HG03439 (cell line): ENCODE measurements at regions not wholly inside any gene's neighbourhood (a gene's known extent, or its start where the extent isn't known, plus 50 kb on each side); places are given as distances from the start of the nearest gene placed in this dataset.
"Not testable (repeated sequence)": the region's sequence is repeated elsewhere in the genome, so short reads cannot be mapped to it uniquely, and the experiment has no call there.

Source experiments
- ATAC-seq: cut with Tn5 transposase; IDR thresholded peaks from one replicate; pipeline ENCODE4 v1.9.1; 2021; ENCODE audit warnings: mild to moderate bottlenecking, moderate library complexity; ENCODE audit not compliant: unreplicated experiment

- ATAC-seq: no peak
Observed at GRCh38 chr1:194372266-194372665, 1185.9 kb upstream of the B3GALT2 start.

DNA sequence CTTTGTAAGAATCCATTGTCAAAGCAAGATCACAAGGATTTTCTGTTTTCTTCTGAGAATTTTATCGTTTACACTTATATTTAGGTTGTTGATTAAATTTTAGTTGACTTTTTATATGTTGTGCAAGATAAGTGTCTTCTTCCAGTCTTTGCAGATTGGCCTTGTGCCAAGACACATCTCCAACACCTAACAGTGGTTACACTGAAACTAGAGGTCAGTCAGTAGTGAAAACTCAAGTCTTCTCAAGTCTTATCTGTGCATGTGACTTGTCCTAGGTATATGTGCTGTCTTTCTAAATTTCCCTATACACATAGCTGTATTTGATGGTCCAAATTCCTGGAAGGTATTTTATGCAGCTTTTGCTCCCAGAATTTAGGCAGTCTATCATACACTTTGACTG lies 1183.2 kb upstream of the B3GALT2 start:
- ATAC-seq: no peak

DNA sequence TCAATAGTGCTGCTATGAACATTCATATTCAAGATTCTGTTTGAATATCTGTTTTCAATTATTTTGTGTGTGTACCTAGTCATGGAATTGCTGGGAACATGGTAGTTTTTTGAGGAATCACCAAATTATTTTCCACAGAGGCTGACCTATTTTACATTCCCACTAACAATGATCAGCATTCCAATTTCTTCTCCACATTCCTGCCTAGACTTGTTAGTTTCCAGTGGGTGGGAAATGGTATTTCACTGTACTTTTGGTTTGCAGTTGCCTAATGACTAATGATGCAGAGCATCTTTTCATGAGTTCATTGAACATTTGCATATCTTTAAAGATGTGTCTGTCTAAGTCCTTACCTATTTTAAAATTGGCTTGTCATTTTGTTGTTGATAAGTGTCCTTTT lies 1182.6 kb upstream of the B3GALT2 start:
- no peak for ATAC-seq

DNA sequence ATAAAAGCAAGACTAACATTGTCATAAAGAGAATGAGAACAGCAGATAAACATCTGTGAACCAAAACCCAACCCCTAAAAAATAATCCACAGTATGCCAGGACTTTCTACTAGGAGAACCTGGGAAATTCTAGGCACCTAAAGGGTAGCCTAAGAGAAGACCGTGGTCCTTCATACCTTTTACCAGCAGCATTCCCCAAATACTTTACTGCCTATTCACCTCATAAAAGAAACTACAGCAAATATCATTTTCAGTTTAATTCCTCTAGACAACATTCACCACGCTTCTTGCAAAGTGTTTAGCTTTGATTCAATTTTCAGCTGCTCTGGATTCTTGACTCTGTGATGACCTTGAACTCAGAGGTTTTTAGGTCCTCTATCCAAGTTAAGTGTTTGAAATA lies 1180.7 kb upstream of the B3GALT2 start:
- ATAC-seq: no peak

DNA sequence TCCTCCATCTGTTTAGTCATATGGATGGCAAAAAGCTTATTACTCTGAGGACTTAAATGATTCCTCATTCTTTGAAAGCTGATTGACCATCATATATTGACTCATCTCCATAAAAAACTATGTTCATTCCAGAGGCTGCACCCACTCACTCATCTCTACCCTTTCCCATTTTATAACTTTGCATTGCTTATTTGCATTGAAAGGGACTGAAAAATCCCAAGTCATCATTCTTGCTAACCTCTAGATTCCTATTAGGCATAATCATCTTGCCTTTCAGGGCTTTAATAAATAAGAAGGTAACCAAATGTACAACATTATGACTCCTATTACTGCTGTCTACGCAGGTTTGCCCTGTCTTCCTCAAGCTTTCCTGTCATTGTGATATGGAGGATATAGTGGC lies 1180.3 kb upstream of the B3GALT2 start:
- no peak for ATAC-seq

- ATAC-seq: no peak
Observed at GRCh38 chr1:194362327-194362726, 1175.9 kb upstream of the B3GALT2 start.

GRCh38 chr1:194361374-194362131 lies 1175.1 kb upstream of the B3GALT2 start:
- ATAC-seq: no peak

GRCh38 chr1:194358208-194358581 lies 1171.8 kb upstream of the B3GALT2 start:
- ATAC-seq: no peak

DNA sequence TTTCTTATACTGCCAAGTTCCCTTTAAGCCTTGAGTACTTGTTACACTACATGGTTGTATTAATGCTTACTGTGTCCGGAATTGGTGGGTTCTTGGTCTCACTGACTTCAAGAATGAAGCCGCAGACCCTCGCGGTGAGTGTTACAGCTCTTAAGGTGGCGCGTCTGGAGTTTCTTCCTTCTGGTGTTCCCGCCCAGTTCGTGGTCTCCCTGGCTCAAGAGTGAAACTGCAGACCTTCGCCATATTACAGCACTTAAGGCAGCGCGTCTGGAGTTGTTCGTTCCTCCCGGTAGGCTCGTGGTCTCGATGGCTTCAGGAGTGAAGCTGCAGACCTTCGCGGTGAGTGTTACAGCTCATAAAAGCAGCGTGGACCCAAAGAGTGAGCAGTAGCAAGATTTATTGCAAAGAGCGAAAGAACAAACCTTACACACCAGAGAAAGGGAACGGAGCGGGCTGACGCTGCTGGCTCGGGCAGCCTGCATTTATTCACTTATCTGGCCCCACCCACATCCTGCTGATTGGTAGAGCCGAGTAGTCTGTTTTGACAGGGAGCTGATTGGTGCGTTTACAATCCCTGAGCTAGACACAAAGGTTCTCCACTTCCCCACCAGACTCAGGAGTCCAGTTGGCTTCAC lies 1171.3 kb upstream of the B3GALT2 start:
- not testable (repeated sequence) for ATAC-seq

GRCh38 chr1:194355488-194356106 lies 1169.2 kb upstream of the B3GALT2 start:
- no peak for ATAC-seq

- no peak for ATAC-seq
Observed at GRCh38 chr1:194353121-194353520, 1166.7 kb upstream of the B3GALT2 start.

GRCh38 chr1:194347200-194347599 lies 1160.8 kb upstream of the B3GALT2 start:
- no peak for ATAC-seq

GRCh38 chr1:194342484-194343262 lies 1156.3 kb upstream of the B3GALT2 start:
- no peak for ATAC-seq

- ATAC-seq: no peak
Observed at GRCh38 chr1:194341587-194341986, 1155.2 kb upstream of the B3GALT2 start.

GRCh38 chr1:194339471-194339870 lies 1153.1 kb upstream of the B3GALT2 start:
- ATAC-seq: no peak

DNA sequence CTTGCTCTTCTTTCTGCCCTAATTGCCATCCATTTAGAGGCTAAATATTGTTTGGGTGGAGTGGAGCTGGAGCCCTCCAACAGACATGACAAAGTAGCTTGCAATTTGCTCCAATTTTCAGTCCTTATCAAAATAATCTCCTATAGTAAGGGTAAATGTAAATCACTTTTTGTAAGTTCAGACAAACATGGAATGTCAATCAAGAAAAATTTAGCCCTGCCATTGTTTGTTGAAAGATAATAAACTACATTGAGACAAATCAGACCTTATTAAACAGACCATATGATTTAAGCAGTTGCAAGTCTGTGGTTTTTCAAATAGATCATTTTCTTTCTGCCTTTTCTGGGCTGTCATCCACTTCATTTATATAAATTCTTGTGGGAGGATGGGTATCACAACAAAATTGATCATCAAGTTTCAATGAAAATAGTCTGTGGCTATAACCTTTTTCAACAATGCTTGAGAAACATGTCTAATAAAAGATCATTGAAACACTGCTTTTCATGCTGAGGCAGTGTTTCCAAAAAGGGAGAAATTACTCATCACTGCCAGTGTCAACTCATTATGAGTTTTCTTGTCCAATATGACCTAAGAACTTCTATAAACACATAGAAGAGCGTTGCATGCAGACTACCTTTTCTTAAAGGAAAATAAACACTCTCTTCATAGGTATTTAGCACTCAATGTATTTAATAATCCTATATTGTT lies 1152.0 kb upstream of the B3GALT2 start:
- peak; percentile 89 for ATAC-seq

- no peak for ATAC-seq
Observed at GRCh38 chr1:194333240-194333639, 1146.8 kb upstream of the B3GALT2 start.

- ATAC-seq: no peak
Observed at GRCh38 chr1:194331758-194332157, 1145.3 kb upstream of the B3GALT2 start.

DNA sequence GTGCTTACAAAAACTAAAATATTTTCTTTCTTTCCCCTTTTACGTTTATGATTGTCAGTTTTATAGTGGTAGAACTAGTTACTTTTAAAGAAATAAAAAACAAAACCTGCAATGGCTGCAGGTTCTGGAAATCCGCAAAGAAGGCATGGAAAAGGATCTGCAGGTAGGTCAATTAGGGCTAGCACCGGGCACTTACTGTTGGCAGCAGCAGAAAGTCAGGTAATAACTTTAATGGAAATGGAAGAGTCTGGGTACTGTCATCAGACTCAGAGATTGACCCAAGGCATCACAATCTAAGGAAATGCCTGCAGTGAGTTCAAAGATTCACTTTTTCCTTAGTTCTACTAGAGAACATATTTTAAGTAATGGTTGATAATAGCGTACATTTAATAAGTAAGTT lies 1136.3 kb upstream of the B3GALT2 start:
- no peak for ATAC-seq

DNA sequence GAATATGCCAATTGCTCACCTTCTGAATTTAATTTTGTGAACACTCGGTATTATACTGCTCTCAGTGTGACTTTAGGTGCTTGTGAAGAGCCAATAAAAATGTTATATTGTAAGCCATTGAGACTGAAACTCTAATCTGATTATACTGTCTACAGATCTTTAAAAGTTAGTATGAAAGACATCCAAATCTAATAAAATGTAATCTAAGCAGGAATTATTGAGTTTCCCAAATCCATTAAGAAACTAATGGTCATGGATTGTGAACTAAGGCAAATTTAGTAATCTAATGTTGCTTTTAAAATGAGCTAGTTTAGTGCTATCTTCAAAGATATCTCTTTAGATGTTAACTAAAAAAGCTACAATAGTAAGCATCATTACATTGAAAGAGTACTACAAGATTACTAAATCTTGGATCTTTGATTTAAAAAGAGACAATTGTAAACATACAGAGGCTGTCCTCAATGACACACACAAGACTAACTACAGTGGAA lies 1132.4 kb upstream of the B3GALT2 start:
- no peak for ATAC-seq

- no peak for ATAC-seq
Observed at GRCh38 chr1:194309697-194310096, 1123.3 kb upstream of the B3GALT2 start.
